ENCODE measurements at regions not wholly inside any gene's neighbourhood (a gene's known extent, or its start where the extent isn't known, plus 50 kb on each side); places are given as distances from the start of the nearest gene placed in this dataset.

- Histone ChIP-seq H3K4me3 (ENCODE audit: low read length) (no peak overlapping the region), H3K9me3 (ENCODE audit: control insufficient read depth, low read depth, low read length) (no peaks in the 10 kb centered on the region), H3K27ac (ENCODE audit: low read length) (no peak overlapping the region), H3K27me3 (ENCODE audit: control insufficient read depth, insufficient read depth, low read length) (peaks cover 31% of the 10 kb centered on the region), H3K36me3 (ENCODE audit: control insufficient read depth, insufficient read depth, low read length) (no peaks in the 10 kb centered on the region), H3K4me1 (ENCODE audit: control insufficient read depth, insufficient read depth, low read length) (no peaks in the 10 kb centered on the region)
- WGBS (ENCODE audit: insufficient coverage, low lambda C conversion rate): no CpG with 5 or more reads among the region's 3 CpGs
- DNase-seq: no peak
Observed at GRCh38 chr11:116258821-116259220, 514.0 kb downstream of the BUD13 start.

- Histone ChIP-seq H3K9me3 (ENCODE audit: control insufficient read depth, low read depth, low read length) (no peaks in the 10 kb centered on the region), H3K4me3 (ENCODE audit: low read length) (no peak overlapping the region), H3K27me3 (ENCODE audit: control insufficient read depth, insufficient read depth, low read length) (peaks cover 23% of the 10 kb centered on the region), H3K36me3 (ENCODE audit: control insufficient read depth, insufficient read depth, low read length) (no peaks in the 10 kb centered on the region), H3K4me1 (ENCODE audit: control insufficient read depth, insufficient read depth, low read length) (no peaks in the 10 kb centered on the region), H3K27ac (ENCODE audit: low read length) (no peak overlapping the region)
- DNase-seq: no peak
- WGBS (ENCODE audit: insufficient coverage, low lambda C conversion rate): no CpG with 5 or more reads among the region's 4 CpGs
Observed at GRCh38 chr11:116257883-116258282, 514.9 kb downstream of the BUD13 start.

- H3K27me3 ChIP-seq (ENCODE audit: control insufficient read depth, insufficient read depth, low read length): peaks cover 15% of the 10 kb centered on the region
- no CpG with 5 or more reads among the region's 1 CpG for WGBS (ENCODE audit: insufficient coverage, low lambda C conversion rate)
- no peak for DNase-seq
- H3K36me3 ChIP-seq (ENCODE audit: control insufficient read depth, insufficient read depth, low read length): no peaks in the 10 kb centered on the region
- no peak overlapping the region for H3K27ac ChIP-seq (ENCODE audit: low read length)
- H3K9me3 ChIP-seq (ENCODE audit: control insufficient read depth, low read depth, low read length): no peaks in the 10 kb centered on the region
- H3K4me3 ChIP-seq (ENCODE audit: low read length): no peak overlapping the region
- H3K4me1 ChIP-seq (ENCODE audit: control insufficient read depth, insufficient read depth, low read length): no peaks in the 10 kb centered on the region
Observed at GRCh38 chr11:116257092-116257491, 515.7 kb downstream of the BUD13 start.

- Histone ChIP-seq H3K27me3 (ENCODE audit: control insufficient read depth, insufficient read depth, low read length) (peaks cover 13% of the 10 kb centered on the region), H3K9me3 (ENCODE audit: control insufficient read depth, low read depth, low read length) (no peaks in the 10 kb centered on the region), H3K4me1 (ENCODE audit: control insufficient read depth, insufficient read depth, low read length) (no peaks in the 10 kb centered on the region), H3K4me3 (ENCODE audit: low read length) (no peak overlapping the region), H3K27ac (ENCODE audit: low read length) (no peak overlapping the region), H3K36me3 (ENCODE audit: control insufficient read depth, insufficient read depth, low read length) (no peaks in the 10 kb centered on the region)
- DNase-seq: no peak
- WGBS (ENCODE audit: insufficient coverage, low lambda C conversion rate): no CpG with 5 or more reads among the region's 8 CpGs
Observed at GRCh38 chr11:116256215-116256614, 516.6 kb downstream of the BUD13 start.

GRCh38 chr11:116255321-116255953 lies 517.4 kb downstream of the BUD13 start:
- no peak overlapping the region for H3K27ac ChIP-seq (ENCODE audit: low read length)
- no CpG with 5 or more reads among the region's 7 CpGs for WGBS (ENCODE audit: insufficient coverage, low lambda C conversion rate)
- H3K9me3 ChIP-seq (ENCODE audit: control insufficient read depth, low read depth, low read length): no peaks in the 10 kb centered on the region
- no peaks in the 10 kb centered on the region for H3K36me3 ChIP-seq (ENCODE audit: control insufficient read depth, insufficient read depth, low read length)
- no peak for DNase-seq
- H3K4me3 ChIP-seq (ENCODE audit: low read length): no peak overlapping the region
- H3K27me3 ChIP-seq (ENCODE audit: control insufficient read depth, insufficient read depth, low read length): peaks cover 11% of the 10 kb centered on the region
- no peaks in the 10 kb centered on the region for H3K4me1 ChIP-seq (ENCODE audit: control insufficient read depth, insufficient read depth, low read length)

- no peaks in the 10 kb centered on the region for H3K4me1 ChIP-seq (ENCODE audit: control insufficient read depth, insufficient read depth, low read length)
- no peak for DNase-seq
- WGBS (ENCODE audit: insufficient coverage, low lambda C conversion rate): 80% methylated on average over 1 of the region's 7 CpGs
- H3K27ac ChIP-seq (ENCODE audit: low read length): no peak overlapping the region
- H3K27me3 ChIP-seq (ENCODE audit: control insufficient read depth, insufficient read depth, low read length): peaks cover 7% of the 10 kb centered on the region
- H3K9me3 ChIP-seq (ENCODE audit: control insufficient read depth, low read depth, low read length): no peaks in the 10 kb centered on the region
- no peak overlapping the region for H3K4me3 ChIP-seq (ENCODE audit: low read length)
- no peaks in the 10 kb centered on the region for H3K36me3 ChIP-seq (ENCODE audit: control insufficient read depth, insufficient read depth, low read length)
Observed at GRCh38 chr11:116250155-116250554, 522.6 kb downstream of the BUD13 start.

GRCh38 chr11:116249561-116249960 lies 523.2 kb downstream of the BUD13 start:
- no peak for DNase-seq
- Histone ChIP-seq H3K9me3 (ENCODE audit: control insufficient read depth, low read depth, low read length) (no peaks in the 10 kb centered on the region), H3K4me3 (ENCODE audit: low read length) (no peak overlapping the region), H3K27me3 (ENCODE audit: control insufficient read depth, insufficient read depth, low read length) (peaks cover 9% of the 10 kb centered on the region), H3K27ac (ENCODE audit: low read length) (no peak overlapping the region), H3K4me1 (ENCODE audit: control insufficient read depth, insufficient read depth, low read length) (no peaks in the 10 kb centered on the region), H3K36me3 (ENCODE audit: control insufficient read depth, insufficient read depth, low read length) (no peaks in the 10 kb centered on the region)
- WGBS (ENCODE audit: insufficient coverage, low lambda C conversion rate): no CpG with 5 or more reads among the region's 2 CpGs

- H3K4me1 ChIP-seq (ENCODE audit: control insufficient read depth, insufficient read depth, low read length): no peaks in the 10 kb centered on the region
- no peak overlapping the region for H3K27ac ChIP-seq (ENCODE audit: low read length)
- WGBS (ENCODE audit: insufficient coverage, low lambda C conversion rate): no CpG with 5 or more reads among the region's 4 CpGs
- H3K4me3 ChIP-seq (ENCODE audit: low read length): no peak overlapping the region
- no peaks in the 10 kb centered on the region for H3K36me3 ChIP-seq (ENCODE audit: control insufficient read depth, insufficient read depth, low read length)
- no peak for DNase-seq
- peaks cover 19% of the 10 kb centered on the region for H3K27me3 ChIP-seq (ENCODE audit: control insufficient read depth, insufficient read depth, low read length)
- H3K9me3 ChIP-seq (ENCODE audit: control insufficient read depth, low read depth, low read length): no peaks in the 10 kb centered on the region
Observed at GRCh38 chr11:116244889-116245288, 527.9 kb downstream of the BUD13 start.

- DNase-seq: no peak
- Histone ChIP-seq H3K36me3 (ENCODE audit: control insufficient read depth, insufficient read depth, low read length) (no peaks in the 10 kb centered on the region), H3K9me3 (ENCODE audit: control insufficient read depth, low read depth, low read length) (no peaks in the 10 kb centered on the region), H3K4me1 (ENCODE audit: control insufficient read depth, insufficient read depth, low read length) (no peaks in the 10 kb centered on the region), H3K27ac (ENCODE audit: low read length) (no peak overlapping the region), H3K4me3 (ENCODE audit: low read length) (no peak overlapping the region), H3K27me3 (ENCODE audit: control insufficient read depth, insufficient read depth, low read length) (peaks cover 19% of the 10 kb centered on the region)
- 74% methylated on average over 3 of the region's 8 CpGs for WGBS (ENCODE audit: insufficient coverage, low lambda C conversion rate)
Observed at GRCh38 chr11:116244439-116244838, 528.3 kb downstream of the BUD13 start.

- peaks cover 19% of the 10 kb centered on the region for H3K27me3 ChIP-seq (ENCODE audit: control insufficient read depth, insufficient read depth, low read length)
- WGBS (ENCODE audit: insufficient coverage, low lambda C conversion rate): no CpG with 5 or more reads among the region's 5 CpGs
Observed at GRCh38 chr11:116243991-116244390, 528.8 kb downstream of the BUD13 start.

GRCh38 chr11:116242006-116242405 lies 530.8 kb downstream of the BUD13 start:
- WGBS (ENCODE audit: insufficient coverage, low lambda C conversion rate): no CpG with 5 or more reads among the region's 4 CpGs

More at GRCh38 chr11:116243991-116244390, 528.8 kb downstream of the BUD13 start:
- no peaks in the 10 kb centered on the region for H3K9me3 ChIP-seq (ENCODE audit: control insufficient read depth, low read depth, low read length)
- no peaks in the 10 kb centered on the region for H3K36me3 ChIP-seq (ENCODE audit: control insufficient read depth, insufficient read depth, low read length)
- no peak overlapping the region for H3K4me3 ChIP-seq (ENCODE audit: low read length)
- no peak overlapping the region for H3K27ac ChIP-seq (ENCODE audit: low read length)
- H3K4me1 ChIP-seq (ENCODE audit: control insufficient read depth, insufficient read depth, low read length): no peaks in the 10 kb centered on the region
- DNase-seq: no peak

More at GRCh38 chr11:116242006-116242405, 530.8 kb downstream of the BUD13 start:
- no peaks in the 10 kb centered on the region for H3K36me3 ChIP-seq (ENCODE audit: control insufficient read depth, insufficient read depth, low read length)
- H3K27me3 ChIP-seq (ENCODE audit: control insufficient read depth, insufficient read depth, low read length): peaks cover 19% of the 10 kb centered on the region
- H3K4me1 ChIP-seq (ENCODE audit: control insufficient read depth, insufficient read depth, low read length): no peaks in the 10 kb centered on the region
- DNase-seq: no peak
- H3K27ac ChIP-seq (ENCODE audit: low read length): no peak overlapping the region
- no peaks in the 10 kb centered on the region for H3K9me3 ChIP-seq (ENCODE audit: control insufficient read depth, low read depth, low read length)
- H3K4me3 ChIP-seq (ENCODE audit: low read length): no peak overlapping the region

Data from large intestine (tissue), 3 donors.